Heart left ventricle (tissue), 16 donors: ENCODE measurements at regions not wholly inside any gene's neighbourhood (a gene's known extent, or its start where the extent isn't known, plus 50 kb on each side); places are given as distances from the start of the nearest gene placed in this dataset.

Experiments
- ATAC-seq, 4 donors: fragments of 200-7000 bp; cut with Tn5 transposase; one replicate each; pipeline ENCODE4 v1.9.1; 2020 to 2022; ENCODE audit warnings: moderate library complexity in 4 of 4, mild to moderate bottlenecking in 3 of 4, moderate number of reproducible peaks in 1 of 4
- DNase-seq, 5 donors: peaks; one replicate each; pipeline ENCODE4 v3.0.0-alpha.2; 2020
- H3K27ac ChIP-seq, 12 donors: fragments of 200-600 bp; sonication (generic) in 4 of 12; one replicate each; pipeline versions ENCODE4 v1.5.0 to v1.8.0; 2016 to 2022; ENCODE audit warnings: mild to moderate bottlenecking in 2 of 12
- H3K27me3 ChIP-seq, 9 donors: fragments of 200-600 bp; sonication (generic) in 2 of 9; one replicate each; pipeline versions ENCODE4 v1.5.1 to v1.8.0; 2016 to 2022; ENCODE audit warnings: mild to moderate bottlenecking in 3 of 9
- H3K36me3 ChIP-seq, 9 donors: fragments of 200-600 bp; sonication (generic) in 2 of 9; one replicate each; pipeline versions ENCODE4 v1.5.0 to v1.8.0; 2018 to 2022; ENCODE audit warnings: mild to moderate bottlenecking in 2 of 9
- H3K4me1 ChIP-seq, 12 donors: fragments of 200-600 bp; sonication (generic) in 4 of 12; one replicate each; pipeline versions ENCODE4 v1.5.0 to v1.8.0; 2016 to 2022; ENCODE audit warnings: mild to moderate bottlenecking in 3 of 12
- H3K4me3 ChIP-seq, 12 donors: fragments of 200-600 bp; sonication (generic) in 4 of 12; one replicate each; pipeline versions ENCODE4 v1.5.0 to v1.8.0; 2017 to 2022; ENCODE audit warnings: mild to moderate bottlenecking in 9 of 12, moderate library complexity in 4 of 12
- H3K9me3 ChIP-seq, 12 donors: fragments of 200-600 bp; sonication (generic) in 4 of 12; one replicate each; pipeline versions ENCODE4 v1.5.0 to v1.8.0; 2016 to 2022; ENCODE audit warnings: mild to moderate bottlenecking in 1 of 12
- CTCF ChIP-seq, 12 donors: fragments of 200-600 bp; sonication (generic) in 4 of 12; IDR thresholded peaks; one replicate each; pipeline versions ENCODE4 v1.5.0 to v1.8.0; 2018 to 2022; ENCODE audit warnings: antibody characterized with exemption in 12 of 12, mild to moderate bottlenecking in 5 of 12
- POLR2A ChIP-seq, 2 donors: fragments of 450-650 bp; IDR thresholded peaks; one replicate each; pipeline ENCODE4 v1.6.1; 2017; ENCODE audit warnings: antibody characterized with exemption in 2 of 2, mild to moderate bottlenecking in 2 of 2, moderate library complexity in 2 of 2
- WGBS, 4 donors: extraction: QIAGEN DNeasy Blood & Tissue Kit in 2 of 4; methylation state at CpG; one replicate each; pipeline versions ENCODE4 v1.1.5 to v1.1.7; 2013 to 2018; 5-methylcytosine and 5-hydroxymethylcytosine counted together
- intact Hi-C, 10 donors: fragments of 100-400 bp; cut with DNase I; formaldehyde crosslinking; loops; one replicate each; pipeline versions ENCODE4 v1.11.1 to v1.14.2; 2022
- donor health status: ischemic (EF 13 %, LVEDD 7.1; RV severe dilation, severe dysfunction).
- donor health status: healthy with polysubstance abuse.
- donor health status: DM: no; HTN: yes; CAD: no.
- donor health status: DM: no; HTN: no; CAD: no.
- donor health status: ischemic (EF 25% LVEDD 6.9; RV normal size, moderate dysfunction).
- donor health status: ischemic (EF 25% LVEDD 5.7; RV mildly dilated, moderate dysfunction).
- donor health status: healthy.
- donor health status: DM: yes; HTN: yes; CAD: no.
- donor health status: ischemic (EF 35%, LVEDD 5.7; RV mildly dilated, moderate dysfunction).
- donor health status: nonischemic (EF 11% LVEDD 7.7; RV severe dilation, severe dysfunction).
- donor health status: DM: yes; HTN: yes; CAD: no.
- donor health status: PGD.
- donor health status: ischemic (EF 29% LVEDD 5.4; RV normal size, mild dysfunction).
- donor health status: nonischemic (EF 23%, LVEDD 6.1; RV moderate dilation, normal function).

GRCh38 chr5:152499814-152500535, 94.9 kb upstream of the NMUR2 start:
- intact Hi-C loops = loop anchor here in 9 of 10 donors (5.0 to 10.0 kb wide), 8 partner anchors 115 to 678 kb away; no protein-coding TSS in a partner anchor
- 56 to 69% (median 61%) methylated on average over 4 of the region's 4 CpGs for WGBS, 4 donors

GRCh38 chr5:152501294-152501693, 96.2 kb upstream of the NMUR2 start:
- Histone ChIP-seq H3K27ac (no peak overlapping the region), H3K27me3 (no peaks in the 10 kb centered on the region), H3K9me3 (no peaks in the 10 kb centered on the region), H3K4me1 (no peaks in the 10 kb centered on the region), H3K36me3 (no peaks in the 10 kb centered on the region), H3K4me3 (no peak overlapping the region)
- 93 to 98% (median 95%) methylated on average over 2 of the region's 2 CpGs for WGBS, 4 donors
- intact Hi-C loops = loop anchor here in 9 of 10 donors (5.0 to 10.0 kb wide), 8 partner anchors 116 to 679 kb away; no protein-coding TSS in a partner anchor
- ATAC-seq (no peak), DNase-seq (no peak)
- no peak for TF ChIP-seq CTCF (IDR thresholded peaks at IDR 0.05)
- TF ChIP-seq POLR2A (IDR thresholded peaks at IDR 0.05) = no peak

More at GRCh38 chr5:152499814-152500535, 94.9 kb upstream of the NMUR2 start:
- DNase-seq (no peak), ATAC-seq (no peak)
- Histone ChIP-seq H3K27ac (no peak overlapping the region), H3K4me1 (no peaks in the 10 kb centered on the region), H3K27me3 (no peaks in the 10 kb centered on the region), H3K4me3 (no peak overlapping the region), H3K36me3 (no peaks in the 10 kb centered on the region), H3K9me3 (no peaks in the 10 kb centered on the region)
- TF ChIP-seq CTCF (IDR thresholded peaks at IDR 0.05) (no peak), POLR2A (IDR thresholded peaks at IDR 0.05) (no peak)

- TF ChIP-seq CTCF (IDR thresholded peaks at IDR 0.05) = no peak
- TF ChIP-seq POLR2A (IDR thresholded peaks at IDR 0.05) = no peak
- no peak for DNase-seq
- no peaks in the 10 kb centered on the region for H3K27me3 ChIP-seq
- no peaks in the 10 kb centered on the region for H3K9me3 ChIP-seq
- ATAC-seq = no peak
- 86 to 94% (median 89%) methylated on average over 3 of the region's 3 CpGs for WGBS, 4 donors
- H3K27ac ChIP-seq = no peak overlapping the region
- H3K4me3 ChIP-seq = no peak overlapping the region
- no peaks in the 10 kb centered on the region for H3K36me3 ChIP-seq
- no peaks in the 10 kb centered on the region for H3K4me1 ChIP-seq
- intact Hi-C loops = loop anchor here in 9 of 10 donors (5.0 to 10.0 kb wide), 8 partner anchors 118 to 681 kb away; no protein-coding TSS in a partner anchor
These were observed 98.1 kb upstream of the NMUR2 start for GRCh38 chr5:152503206-152503605.

- no peak overlapping the region for H3K27ac ChIP-seq
- no peak for TF ChIP-seq POLR2A (IDR thresholded peaks at IDR 0.05)
- TF ChIP-seq CTCF (IDR thresholded peaks at IDR 0.05) = peak; percentile 49 to 72 (median 56)
- peaks cover 0 to 6% (median 0%) of the 10 kb centered on the region in 9 donors for H3K27me3 ChIP-seq
- ATAC-seq = peak; percentile 42 to 89 (median 78)
- whole genome bisulfite sequencing, 4 donors = 13 to 15% (median 14%) methylated on average over 8 of the region's 8 CpGs
- no peaks in the 10 kb centered on the region for H3K36me3 ChIP-seq
- H3K4me1 ChIP-seq = no peaks in the 10 kb centered on the region
- peak in 4 of 5 donors; percentile 32 to 50 (median 43) for DNase-seq
- no peaks in the 10 kb centered on the region for H3K9me3 ChIP-seq
- intact Hi-C loops = loop anchor here (2.0 to 10.0 kb wide), 13 partner anchors 121 to 848 kb away; no protein-coding TSS in a partner anchor
- H3K4me3 ChIP-seq = no peak overlapping the region
These were observed 100.5 kb upstream of the NMUR2 start for GRCh38 chr5:152505442-152506042.
